ENCODE measurements at regions not wholly inside any gene's neighbourhood (a gene's known extent, or its start where the extent isn't known, plus 50 kb on each side); places are given as distances from the start of the nearest gene placed in this dataset.
"Not testable (repeated sequence)": the region's sequence is repeated elsewhere in the genome, so short reads cannot be mapped to it uniquely, and the experiment has no call there.

GRCh38 chr3:166986000-166986399 is 394.1 kb downstream of the ZBBX start:
- no peak for DNase-seq

DNA sequence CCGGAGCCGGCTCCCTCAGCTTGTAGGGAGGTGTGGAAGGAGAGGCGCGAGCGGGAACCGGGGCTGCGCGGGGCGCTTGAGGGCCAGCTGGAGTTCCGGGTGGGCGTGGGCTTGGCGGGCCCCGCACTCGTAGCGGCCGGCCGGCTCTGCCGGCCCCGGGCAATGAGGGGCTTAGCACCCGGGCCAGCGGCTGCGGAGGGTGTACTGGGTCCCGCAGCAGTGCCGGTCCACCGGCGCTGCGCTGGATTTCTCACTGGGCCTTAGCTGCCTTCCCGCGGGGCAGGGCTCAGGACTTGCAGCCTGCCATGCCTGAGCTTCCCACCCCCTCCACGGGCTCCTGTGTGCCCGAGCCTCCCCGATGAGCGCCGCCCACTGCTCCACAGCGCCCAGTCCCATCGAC is 404.3 kb downstream of the ZBBX start:
- not testable (repeated sequence) for DNase-seq

DNA sequence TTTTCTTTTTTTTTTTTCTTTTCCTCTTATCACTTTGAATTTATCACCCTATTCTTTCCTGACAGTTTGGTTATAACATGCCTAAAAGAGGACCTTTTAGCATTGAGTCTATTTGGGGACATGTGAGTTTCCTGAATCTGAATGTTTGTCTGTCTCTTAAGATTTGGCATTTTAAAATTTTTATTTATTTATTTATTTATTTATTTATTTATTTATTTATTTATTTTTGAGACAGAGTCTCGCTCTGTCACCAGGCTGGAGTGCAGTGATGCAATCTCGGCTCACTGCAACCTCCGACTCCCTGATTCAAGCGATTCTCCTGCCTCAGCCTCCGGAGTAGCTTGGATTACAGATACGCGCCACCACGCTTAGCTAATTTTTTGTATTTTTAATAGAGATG is 412.4 kb downstream of the ZBBX start:
- DNase-seq = not testable (repeated sequence)

DNA sequence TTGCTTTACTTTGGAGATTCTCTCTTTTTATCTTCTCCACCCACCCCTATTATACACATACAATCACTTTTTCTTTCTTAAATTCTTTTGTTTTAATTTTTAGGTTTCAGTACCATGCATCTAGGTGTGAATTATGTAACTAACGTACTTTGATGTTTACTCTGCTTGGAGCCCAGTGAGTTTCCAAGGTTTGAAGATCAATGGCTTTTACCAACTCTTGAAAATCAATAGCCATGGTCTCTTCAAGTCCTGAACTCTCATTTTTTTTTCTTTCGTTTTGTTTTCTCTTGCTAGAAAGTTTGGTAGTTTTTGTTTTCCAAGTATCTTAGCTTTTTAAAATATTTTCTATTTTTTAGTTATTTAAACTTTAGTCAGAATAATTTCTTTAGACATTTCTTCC is 417.2 kb downstream of the ZBBX start:
- DNase-seq = no peak

DNA sequence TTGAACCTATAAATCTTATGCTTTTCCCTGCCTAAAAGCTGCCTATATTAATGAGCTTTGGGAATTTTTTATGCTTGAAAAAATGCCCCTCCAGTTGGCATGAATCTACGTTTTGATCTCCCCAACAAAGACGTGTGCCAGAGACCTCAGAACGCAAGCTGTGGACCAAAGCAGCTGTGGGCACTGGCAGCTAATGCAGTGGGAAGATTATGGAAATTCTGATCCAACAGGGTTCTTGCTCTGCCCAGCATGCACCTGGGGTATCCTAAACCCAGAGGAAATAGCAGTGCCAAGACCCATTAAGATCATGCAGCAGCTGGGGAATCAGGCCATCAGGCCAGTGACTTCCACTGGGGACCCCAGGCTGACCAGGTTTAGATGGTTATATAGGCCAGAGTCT is 423.0 kb downstream of the ZBBX start:
- DNase-seq = no peak

DNA sequence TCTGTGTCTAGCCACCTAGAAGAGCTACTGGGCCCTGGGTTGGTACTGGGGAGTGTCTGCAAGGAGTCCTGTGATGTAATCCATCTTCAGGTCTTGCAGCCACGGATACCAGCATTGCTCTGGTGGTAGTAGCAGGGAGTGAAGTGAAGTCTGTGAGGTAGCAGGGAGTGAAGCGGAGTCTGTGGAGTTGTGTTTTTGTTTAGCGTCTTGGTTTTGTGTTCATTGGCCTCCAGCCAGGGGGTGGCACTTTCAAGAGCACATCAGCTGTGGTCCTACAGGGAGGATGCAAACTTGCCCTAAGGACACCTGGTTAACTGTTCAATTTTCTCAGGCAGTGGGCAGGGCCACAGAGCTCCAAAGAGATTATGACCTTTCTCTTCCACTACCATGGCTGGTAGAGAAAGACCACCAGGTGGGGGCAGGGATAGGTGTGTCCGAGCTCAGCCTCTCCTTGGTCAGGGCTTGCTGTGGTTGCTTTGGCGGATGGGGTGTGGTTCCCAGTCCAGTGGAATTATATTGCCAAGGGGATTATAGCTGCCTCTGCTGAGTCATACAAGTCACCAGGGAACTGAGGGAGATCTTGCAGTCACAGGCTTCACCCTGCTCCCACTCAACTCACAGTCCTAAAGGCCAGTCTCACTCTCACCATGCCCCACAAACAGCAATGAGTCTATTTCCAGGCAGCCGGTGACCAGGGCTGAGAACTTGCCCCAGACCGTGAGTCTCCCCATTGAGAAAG is 424.7 kb downstream of the ZBBX start:
- DNase-seq = no peak

DNA sequence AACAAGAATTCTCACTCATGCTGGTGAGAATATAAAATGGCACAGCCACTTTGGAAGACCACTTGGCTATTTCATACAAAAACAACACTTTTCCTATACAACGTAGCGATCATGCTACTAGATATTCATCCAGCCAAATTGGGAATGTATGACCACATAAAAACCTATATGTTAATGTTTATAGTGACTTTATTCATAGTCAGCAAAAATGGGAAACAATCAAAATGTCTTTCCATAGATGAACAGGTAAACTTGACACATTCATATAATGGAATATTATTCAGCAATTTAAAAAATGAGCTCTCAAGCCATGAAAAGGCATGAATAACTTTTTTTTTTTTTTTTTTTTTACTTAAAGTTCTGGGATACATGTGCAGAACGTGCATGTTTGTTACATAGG is 445.2 kb downstream of the ZBBX start:
- no peak for DNase-seq

GRCh38 chr3:166917437-166917836 is 462.7 kb downstream of the ZBBX start:
- no peak for DNase-seq

DNA sequence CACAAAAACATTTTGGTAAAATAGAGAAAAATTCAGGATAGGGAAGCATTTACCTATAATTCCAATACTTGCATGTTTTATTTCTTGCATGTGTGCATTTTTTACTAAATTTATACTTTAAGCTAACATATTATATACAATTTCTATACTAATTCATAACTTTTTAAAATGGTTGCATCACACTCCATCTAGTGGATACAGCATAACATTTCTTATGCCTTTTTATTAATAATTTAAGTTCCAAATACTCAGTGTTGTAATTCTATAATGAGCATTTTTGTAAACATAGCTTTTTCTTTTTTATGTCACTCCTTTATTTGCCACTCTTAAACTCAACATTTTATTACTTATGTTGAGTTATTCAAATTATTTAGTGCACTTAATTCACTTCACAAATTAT is 477.7 kb downstream of the ZBBX start:
- no peak for DNase-seq

GRCh38 chr3:166900866-166901577 is 479.1 kb downstream of the ZBBX start:
- no peak for DNase-seq

DNA sequence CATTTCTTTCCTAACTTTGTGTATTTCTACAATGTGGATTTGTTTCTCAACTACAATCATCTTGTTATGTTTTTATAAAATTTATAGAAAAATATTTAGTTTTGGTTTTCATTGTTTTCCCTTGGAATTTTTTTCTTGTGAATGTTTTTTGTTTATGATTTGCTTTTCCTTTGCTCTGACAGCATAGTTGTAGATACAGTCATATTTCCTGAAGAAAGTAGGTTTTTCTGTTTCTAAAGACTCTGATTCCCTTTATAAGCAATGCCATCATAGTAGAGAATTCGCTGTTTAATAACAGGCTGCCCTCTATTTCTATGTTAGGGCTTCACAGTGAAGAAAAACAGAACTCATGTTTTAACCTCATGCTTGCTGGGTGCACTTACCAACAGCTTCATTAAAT is 482.3 kb downstream of the ZBBX start:
- DNase-seq = no peak

GRCh38 chr3:166889241-166889640 is 490.9 kb downstream of the ZBBX start:
- DNase-seq = no peak

GRCh38 chr3:166879661-166880060 is 500.4 kb downstream of the ZBBX start:
- DNase-seq = no peak

DNA sequence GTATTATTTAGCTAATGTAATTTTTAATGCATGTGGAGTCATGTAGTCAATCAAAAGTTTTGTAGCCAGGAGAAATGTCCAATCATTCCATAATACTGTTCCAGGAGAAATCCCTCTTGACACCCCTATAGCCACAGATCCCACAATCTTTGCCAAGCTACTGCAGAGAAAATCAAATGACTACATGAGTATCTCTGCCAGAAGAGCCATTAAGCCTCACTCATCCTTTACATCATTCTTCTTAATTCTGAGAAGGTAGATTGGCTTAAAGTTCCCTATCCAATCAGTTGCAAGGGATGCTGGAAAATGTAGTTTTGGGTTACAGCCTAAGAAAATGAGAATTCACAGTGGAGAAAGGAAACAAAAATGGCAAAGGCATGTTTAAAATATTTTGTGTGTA is 502.1 kb downstream of the ZBBX start:
- DNase-seq = no peak

DNA sequence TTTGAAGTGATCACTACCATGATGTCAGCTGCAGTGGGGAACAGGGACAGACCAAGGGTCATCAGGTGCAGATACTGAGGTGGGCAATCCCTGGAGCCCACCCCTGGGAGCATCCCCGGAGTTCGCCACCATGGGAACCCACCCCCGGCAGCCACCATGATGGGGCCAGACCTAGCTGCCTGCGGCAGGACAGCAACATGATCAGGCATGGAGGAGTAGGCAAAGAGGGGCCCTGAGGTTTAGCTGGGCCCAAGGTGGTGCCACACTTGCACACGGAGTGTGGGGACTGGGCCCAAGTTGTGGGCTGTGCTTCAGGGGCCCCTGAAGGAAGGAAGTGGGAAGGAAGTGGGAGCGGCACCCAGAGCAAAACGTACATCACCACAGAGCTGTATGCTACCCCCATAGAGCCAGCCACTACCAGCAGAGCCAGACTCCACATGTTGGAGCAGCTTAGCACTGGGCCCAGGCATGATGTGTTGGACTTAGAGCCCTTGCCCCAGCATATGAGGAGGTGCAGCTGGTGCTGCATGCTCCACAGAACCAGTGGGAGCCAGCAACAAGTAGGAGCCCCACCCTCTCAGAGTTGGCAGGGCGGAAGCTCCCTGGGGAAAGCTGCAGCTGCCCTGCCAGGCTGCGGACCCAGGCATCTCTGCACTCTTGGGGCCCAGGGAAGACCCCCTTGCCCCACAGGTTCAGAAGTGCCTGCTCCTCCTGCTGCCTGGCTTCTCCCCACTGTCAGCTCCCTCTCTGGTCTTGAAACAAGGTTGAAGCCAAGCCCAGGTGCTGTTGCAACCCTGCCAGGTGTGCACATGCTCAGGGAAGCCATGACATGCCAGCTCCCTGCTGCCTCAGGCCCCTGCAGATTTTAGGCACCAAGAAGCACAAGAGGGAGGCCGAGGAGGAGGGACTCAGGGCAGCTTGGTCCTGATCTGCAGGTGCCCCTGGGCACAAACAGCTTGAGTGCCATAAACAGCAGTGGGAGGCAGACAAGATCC is 515.3 kb downstream of the ZBBX start:
- DNase-seq = no peak

- DNase-seq = no peak
Observed at GRCh38 chr3:166860217-166860616, 519.9 kb downstream of the ZBBX start.

- no peak for DNase-seq
Observed at GRCh38 chr3:166844329-166844728, 535.8 kb downstream of the ZBBX start.

DNA sequence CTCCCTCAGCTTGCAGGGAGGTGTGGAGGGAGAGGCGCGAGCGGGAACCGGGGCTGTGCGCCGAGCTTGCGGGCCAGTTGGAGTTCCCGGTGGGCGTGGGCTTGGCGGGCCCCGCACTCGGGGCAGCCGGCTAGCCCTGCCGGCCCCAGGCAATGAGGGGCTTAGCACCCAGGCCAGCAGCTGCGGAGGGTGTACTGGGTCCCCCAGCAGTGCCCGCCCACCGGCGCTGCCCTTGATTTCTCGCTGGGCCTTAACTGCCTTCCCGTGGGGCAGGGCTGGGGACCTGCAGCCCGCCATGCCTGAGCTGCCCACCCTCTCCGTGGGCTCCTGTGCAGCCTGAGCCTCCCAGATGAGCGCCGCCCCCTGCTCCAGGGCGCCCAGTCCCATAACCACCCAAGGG is 537.3 kb downstream of the ZBBX start:
- not testable (repeated sequence) for DNase-seq

- no peak for DNase-seq
Observed at GRCh38 chr3:166837535-166837934, 542.6 kb downstream of the ZBBX start.

DNA sequence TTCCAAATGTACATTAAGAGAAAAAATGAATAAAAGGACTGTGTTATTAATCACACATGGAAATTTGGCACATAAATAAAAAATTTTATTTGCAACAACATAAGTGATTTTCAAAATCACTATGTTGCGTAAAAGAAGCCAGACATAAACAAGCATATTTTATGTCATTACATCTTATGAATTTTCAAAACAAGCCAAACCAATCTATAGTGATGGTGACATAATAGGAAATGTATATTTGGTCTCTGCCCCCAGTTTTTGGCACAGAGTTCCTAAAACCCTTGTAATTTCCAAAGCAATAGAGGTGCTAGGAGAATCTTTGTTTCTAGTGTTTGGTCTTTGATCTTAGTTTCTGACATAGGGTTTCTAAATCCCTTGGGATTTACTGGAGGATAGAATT is 543.3 kb downstream of the ZBBX start:
- no peak for DNase-seq

- no peak for DNase-seq
Observed at GRCh38 chr3:166829896-166830295, 550.2 kb downstream of the ZBBX start.

- no peak for DNase-seq
Observed at GRCh38 chr3:166818464-166818863, 561.6 kb downstream of the ZBBX start.

GRCh38 chr3:166817269-166817668 is 562.8 kb downstream of the ZBBX start:
- DNase-seq = not testable (repeated sequence)

Measured in NCI-H1048 (cell line).